ENCODE measurements at regions not wholly inside any gene's neighbourhood (a gene's known extent, or its start where the extent isn't known, plus 50 kb on each side); places are given as distances from the start of the nearest gene placed in this dataset.

DNA sequence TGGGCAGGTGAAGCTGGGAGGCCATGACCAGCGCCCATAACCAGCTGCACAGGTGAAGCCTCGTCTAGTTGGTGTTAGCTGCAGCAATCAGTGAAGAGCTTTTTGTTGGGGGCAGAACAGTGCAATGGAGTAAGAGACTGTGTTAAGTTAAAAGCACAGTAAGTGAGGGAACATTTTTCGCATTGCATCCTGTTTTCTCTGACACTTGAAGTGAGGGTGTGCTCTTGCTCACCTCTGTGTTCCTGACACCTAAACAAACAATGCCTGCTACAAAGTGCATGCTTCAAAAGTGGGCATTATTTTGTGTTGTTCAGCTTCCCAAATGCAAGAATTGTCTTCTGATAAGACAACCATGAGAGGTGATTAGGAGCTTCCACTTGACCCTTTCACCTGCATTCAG, 324.0 kb upstream of the ACVR2A start:
- no peak for DNase-seq (ENCODE audit: extremely low read depth, low read depth)

DNA sequence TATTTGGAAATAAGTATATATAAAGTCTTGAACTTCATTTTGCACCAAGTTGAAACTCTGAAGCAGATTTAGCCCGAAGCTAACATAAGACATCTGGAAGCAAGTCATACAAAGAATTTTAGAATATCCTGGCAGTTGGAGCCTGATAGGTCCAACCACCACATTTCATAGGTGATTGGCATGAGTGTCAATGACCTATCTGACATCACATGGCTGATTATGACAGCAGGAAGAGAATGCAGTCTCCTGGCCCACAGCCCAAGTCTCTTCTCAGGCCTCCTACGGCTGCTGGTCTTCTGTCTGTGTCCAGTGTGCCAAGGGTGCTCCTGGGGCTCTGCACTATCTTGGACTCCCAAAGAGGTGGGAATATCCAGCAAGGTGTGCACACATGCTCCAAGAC, 325.7 kb upstream of the ACVR2A start:
- no peak for DNase-seq (ENCODE audit: extremely low read depth, low read depth)

GRCh38 chr2:147515213-147515612, 329.6 kb upstream of the ACVR2A start:
- DNase-seq (ENCODE audit: extremely low read depth, low read depth) = no peak

GRCh38 chr2:147512206-147512605, 332.6 kb upstream of the ACVR2A start:
- no peak for DNase-seq (ENCODE audit: extremely low read depth, low read depth)

- DNase-seq (ENCODE audit: extremely low read depth, low read depth) = no peak
Measured at GRCh38 chr2:147511491-147511948, 333.3 kb upstream of the ACVR2A start.

DNA sequence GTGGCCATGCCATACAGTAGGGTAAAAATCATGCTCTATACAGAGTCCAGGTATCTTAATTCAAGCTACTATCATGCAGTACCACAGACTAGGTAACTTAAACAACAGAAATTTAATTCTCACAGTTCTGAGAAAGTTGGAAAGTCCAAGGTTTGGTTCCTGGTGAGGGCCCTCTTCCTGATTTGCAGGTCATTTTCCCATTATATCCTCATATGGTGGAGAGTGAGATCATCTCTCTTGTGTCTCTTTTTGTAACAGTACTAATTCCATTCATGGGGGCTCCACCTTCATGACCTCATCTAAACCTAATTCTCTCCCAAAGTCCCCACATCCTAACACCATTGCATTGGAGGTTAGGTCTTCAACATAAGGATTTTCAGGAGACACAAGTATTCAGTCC, 335.0 kb upstream of the ACVR2A start:
- DNase-seq (ENCODE audit: extremely low read depth, low read depth) = no peak

DNA sequence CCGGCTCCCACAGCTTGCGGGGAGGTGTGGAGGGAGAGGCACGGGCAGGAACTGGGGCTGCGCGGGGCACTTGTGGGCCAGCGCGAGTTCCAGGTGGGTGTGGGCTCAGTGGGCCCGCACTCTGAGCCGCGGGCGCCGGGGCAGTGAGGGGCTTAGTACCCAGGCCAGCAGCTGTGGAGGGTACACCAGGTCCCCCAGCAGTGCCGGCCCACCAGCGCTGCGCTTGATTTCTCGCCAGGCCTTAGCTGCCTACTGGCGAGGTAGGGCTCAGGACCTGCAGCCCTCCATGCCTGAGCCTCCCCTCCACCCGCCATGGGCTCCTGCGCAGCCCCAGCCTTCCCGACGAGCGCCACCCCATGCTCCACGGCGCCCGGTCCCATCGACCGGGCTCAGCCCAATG, 337.9 kb upstream of the ACVR2A start:
- DNase-seq (ENCODE audit: extremely low read depth, low read depth) = no peak

DNA sequence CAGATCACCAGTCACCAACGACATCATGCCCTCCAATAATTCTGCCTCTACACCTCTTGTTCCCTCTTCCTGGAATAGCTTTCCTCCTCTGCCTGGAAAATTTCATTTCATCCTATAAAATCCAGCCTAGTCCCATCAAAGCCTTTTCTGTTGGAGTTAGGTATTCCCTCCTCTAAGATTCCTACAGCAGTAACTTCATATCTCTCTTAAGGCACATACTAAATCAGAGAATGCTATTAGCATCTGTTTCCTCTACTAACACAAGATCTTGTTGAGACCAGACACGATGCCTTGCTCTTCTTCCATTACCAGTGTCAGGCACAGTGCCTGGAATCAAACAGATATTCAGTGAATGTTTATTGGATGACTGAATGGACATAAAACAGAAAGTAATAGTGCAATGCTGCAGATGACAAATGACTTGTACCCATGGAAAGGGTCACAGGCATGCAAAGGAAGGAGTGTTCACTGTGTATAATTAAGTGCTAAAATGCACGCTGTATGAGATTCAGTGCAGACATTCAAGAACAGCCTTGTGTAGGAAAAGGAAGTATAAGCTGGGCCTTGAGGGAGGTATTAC, 342.0 kb upstream of the ACVR2A start:
- no peak for DNase-seq (ENCODE audit: extremely low read depth, low read depth)

GRCh38 chr2:147501968-147502367, 342.9 kb upstream of the ACVR2A start:
- DNase-seq (ENCODE audit: extremely low read depth, low read depth) = no peak

DNA sequence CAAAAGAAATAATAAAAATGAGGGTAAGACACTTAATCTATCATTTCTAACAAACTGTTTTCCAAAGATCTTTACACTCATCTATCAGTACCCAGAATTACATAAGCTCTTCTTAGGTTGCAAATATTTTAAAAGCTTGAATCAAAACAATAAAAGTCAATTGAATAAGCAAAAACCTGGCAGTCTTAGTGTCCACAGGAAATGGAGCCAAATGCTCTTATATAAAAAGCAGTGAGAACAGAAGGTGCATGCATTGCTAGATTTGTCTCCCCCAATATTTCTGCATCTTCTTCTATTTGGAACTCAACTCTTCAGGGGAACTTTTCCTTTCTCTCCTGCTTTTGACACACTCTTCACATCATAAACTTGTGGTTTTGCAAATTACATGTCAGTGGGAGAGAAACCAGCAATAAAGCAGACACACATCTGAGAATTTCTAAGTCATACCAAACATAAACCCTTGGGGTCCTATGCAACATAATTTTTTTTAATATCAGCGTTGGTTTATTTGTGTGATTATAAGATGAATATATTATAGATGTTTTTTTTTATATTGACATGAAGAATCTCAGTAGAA, 343.9 kb upstream of the ACVR2A start:
- no peak for DNase-seq (ENCODE audit: extremely low read depth, low read depth)

- DNase-seq (ENCODE audit: extremely low read depth, low read depth) = no peak
Measured at GRCh38 chr2:147500229-147500628, 344.6 kb upstream of the ACVR2A start.

DNA sequence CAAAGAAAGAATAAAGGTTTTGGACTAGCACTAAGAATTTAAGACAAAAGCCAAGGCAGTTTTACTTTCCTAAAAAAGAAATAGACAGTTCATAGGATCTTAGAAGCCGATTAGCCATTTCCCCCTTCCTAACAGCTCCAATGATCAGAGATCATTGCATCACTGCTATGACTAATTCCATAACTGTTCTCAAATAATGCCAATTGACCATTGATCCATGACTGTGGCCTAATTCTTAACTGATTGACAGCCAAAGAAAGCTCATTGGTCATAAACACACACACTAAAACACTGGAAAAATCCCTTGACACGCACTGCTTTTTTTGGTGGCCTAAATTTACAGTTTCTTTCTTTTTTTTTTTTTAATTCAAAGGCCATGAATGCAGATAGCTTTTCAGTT, 345.0 kb upstream of the ACVR2A start:
- DNase-seq (ENCODE audit: extremely low read depth, low read depth) = no peak

DNA sequence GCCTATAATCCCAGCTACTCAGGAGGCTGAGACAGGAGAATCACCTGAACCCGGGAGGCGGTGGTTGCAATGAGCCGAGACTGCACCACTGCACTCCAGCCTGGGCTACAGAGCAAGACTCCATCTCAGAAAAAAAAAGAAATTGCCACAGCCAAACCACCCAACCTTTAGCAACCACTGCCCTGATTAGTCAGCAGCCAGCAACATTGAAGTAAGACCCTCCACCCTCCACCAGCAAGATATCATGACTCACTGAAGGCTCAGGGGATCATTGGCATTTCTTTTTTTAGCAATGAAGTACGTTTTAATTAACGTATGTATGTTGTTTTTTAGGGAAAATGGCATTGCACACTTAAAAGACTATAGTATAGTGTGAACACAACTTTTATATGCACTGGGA, 349.1 kb upstream of the ACVR2A start:
- no peak for DNase-seq (ENCODE audit: extremely low read depth, low read depth)

- DNase-seq (ENCODE audit: extremely low read depth, low read depth) = no peak
Measured at GRCh38 chr2:147492471-147492870, 352.4 kb upstream of the ACVR2A start.

DNA sequence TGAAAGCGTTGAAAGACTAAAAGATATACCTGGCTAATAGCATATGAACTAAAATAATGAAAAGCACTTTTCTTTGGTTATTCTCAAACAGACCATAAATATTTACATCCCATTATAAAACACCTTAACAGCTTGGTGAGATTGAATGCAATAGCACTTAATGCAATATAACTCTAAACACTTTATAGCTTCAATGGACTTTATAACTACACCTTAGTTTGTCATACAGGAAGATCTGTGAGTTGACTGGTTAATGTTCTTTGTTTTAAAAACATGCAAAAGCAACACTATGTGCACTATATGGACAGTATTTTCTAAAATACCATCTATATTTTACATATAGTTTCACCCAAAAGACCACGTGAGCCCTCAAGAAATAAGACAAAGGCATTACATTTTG, 353.3 kb upstream of the ACVR2A start:
- DNase-seq (ENCODE audit: extremely low read depth, low read depth) = no peak

GRCh38 chr2:147490401-147491261, 354.2 kb upstream of the ACVR2A start:
- no peak for DNase-seq (ENCODE audit: extremely low read depth, low read depth)

DNA sequence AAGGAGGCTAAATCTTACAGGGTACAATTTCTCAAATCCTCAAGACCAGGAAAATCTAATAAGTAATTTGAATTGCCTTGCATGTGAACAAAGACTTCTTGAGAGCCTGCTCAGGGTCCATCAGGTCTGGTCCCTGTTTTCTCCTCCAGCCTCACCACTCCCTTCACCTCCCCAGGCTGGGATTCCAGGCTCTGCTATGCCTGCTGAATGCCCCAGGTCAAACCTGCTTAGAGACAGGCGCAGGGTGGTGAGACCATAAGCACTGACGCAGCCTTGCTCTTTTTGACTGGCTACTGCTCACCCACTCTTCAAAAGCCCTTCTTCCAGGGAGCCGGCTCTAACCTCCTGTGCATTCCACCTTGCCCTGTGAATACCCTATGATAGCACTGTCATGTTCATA, 356.4 kb upstream of the ACVR2A start:
- DNase-seq (ENCODE audit: extremely low read depth, low read depth) = no peak

GRCh38 chr2:147487978-147488289, 356.9 kb upstream of the ACVR2A start:
- no peak for DNase-seq (ENCODE audit: extremely low read depth, low read depth)

DNA sequence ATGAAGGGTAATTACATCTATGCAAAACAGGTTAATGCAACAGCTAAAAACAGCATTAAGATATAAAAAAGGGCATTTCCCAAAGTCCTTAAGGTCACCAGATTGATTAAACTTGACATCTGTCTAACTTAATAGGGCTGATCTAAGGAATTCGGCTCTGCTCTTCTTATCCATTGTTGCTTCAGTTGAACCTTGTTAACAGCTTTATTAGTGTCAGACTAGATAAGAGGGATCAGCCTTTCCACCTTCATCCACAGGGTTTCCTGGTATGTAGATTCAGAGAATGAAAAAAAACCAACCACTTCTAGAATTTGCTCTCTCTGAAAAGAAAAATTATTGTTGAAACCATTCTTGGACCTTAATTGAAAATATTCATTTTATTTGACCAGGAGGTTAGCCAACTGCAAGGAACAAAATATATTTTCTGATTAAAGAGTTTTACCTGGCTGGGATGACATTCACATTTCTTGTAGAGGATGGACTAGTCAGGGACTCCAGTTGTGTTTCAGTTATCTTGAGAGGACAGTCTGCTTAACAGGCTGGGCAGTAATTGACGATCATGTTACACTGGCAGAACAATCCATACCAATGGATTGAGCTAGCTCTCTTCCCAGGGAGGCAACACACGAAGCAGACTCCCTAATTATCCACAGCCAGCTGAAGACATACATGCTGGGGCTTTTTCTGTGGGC, 357.4 kb upstream of the ACVR2A start:
- no peak for DNase-seq (ENCODE audit: extremely low read depth, low read depth)

DNA sequence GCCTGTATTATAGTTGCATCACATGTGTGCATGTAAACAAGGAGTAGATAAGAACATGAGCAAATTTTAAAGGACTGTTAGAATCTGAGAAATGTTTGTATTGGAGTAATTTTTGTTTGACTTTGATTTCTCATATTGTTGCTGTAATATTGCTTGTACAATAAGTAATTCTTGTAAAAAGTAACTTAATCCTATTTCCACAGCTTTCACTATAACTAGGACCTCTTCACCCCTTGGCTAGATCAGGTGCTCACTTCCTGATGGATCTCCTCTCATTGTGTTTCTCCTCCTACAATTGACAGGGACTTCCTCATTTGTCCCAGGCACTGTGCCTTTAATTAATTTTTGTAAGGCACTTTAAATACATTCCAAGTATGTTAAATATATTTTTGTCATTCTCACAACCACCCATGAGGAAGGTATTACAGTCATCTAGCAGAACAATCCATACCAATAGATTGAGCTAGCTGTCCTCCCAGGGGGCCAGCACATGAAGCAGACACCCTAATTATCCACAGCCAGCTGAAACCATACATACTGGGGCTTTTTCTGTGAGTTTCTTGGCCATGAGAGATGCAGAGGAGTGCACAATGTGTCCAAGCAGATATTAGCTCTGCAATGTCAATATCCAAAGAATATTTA, 359.5 kb upstream of the ACVR2A start:
- DNase-seq (ENCODE audit: extremely low read depth, low read depth) = no peak

DNA sequence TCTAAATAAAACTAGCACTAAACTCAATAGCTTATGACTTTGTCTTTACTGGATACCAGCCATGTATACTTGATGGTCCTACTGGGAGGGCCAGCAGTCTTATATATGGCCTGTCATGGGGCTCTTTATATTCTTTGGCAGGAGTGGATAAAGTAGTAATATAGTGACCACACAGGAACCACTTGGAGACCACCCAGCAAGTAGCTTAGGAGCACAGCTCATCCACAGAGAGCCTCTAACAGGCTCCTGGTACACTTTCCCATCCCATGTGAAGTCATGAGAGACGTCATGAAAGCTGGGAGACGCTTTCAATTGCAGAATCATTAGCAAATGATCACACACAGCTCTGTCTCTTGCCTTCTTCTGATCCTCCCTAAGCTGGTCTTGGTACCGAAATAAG, 360.9 kb upstream of the ACVR2A start:
- no peak for DNase-seq (ENCODE audit: extremely low read depth, low read depth)

All from NCI-H460 (cell line).